22Rv1 (cell line): ENCODE measurements at regions not wholly inside any gene's neighbourhood (a gene's known extent, or its start where the extent isn't known, plus 50 kb on each side); places are given as distances from the start of the nearest gene placed in this dataset.

Experiments used
- CTCF ChIP-seq: fragments of 450-650 bp; IDR thresholded peaks from 2 replicates; pipeline ENCODE4 v1.5.1; 2017; ENCODE audit warnings: mild to moderate bottlenecking
- ZFX ChIP-seq: fragments of 450-650 bp; IDR thresholded peaks from 2 replicates; pipeline ENCODE4 v1.6.1; 2017; ENCODE audit warnings: antibody characterized with exemption, borderline replicate concordance

- TF ChIP-seq CTCF (no peak), ZFX (no peak)
Observed at GRCh38 chr1:5750186-5751162, 241.8 kb downstream of the NPHP4 start.
